SU-DHL-6 (cell line): ENCODE measurements at regions not wholly inside any gene's neighbourhood (a gene's known extent, or its start where the extent isn't known, plus 50 kb on each side); places are given as distances from the start of the nearest gene placed in this dataset.

ENCODE experiments used
- CTCF ChIP-seq: fragments of 200-600 bp; sonication (generic); IDR thresholded peaks from one replicate; pipeline ENCODE4 v1.5.1; 2017; ENCODE audit warnings: antibody characterized with exemption, mild to moderate bottlenecking, low read length, moderate library complexity; ENCODE audit not compliant: insufficient read depth, poor library complexity, severe bottlenecking
- EZH2phosphoT487 ChIP-seq: fragments of 200-600 bp; sonication (generic), shearing (Covaris generic); conservative IDR thresholded peaks from 2 replicates; pipeline ENCODE4 v1.6.1; 2018; ENCODE audit warnings: mild to moderate bottlenecking, antibody characterized with exemption, low read length, moderate library complexity, mixed read lengths

GRCh38 chr7:4484545-4484944 lies 197.6 kb upstream of the FOXK1 start:
- TF ChIP-seq CTCF (no peak), EZH2phosphoT487 (no peak)
